Erythroblast (primary cell): ENCODE measurements at regions not wholly inside any gene's neighbourhood (a gene's known extent, or its start where the extent isn't known, plus 50 kb on each side); places are given as distances from the start of the nearest gene placed in this dataset.

Experiments used
- GATA1 ChIP-seq: IDR thresholded peaks from 2 replicates; pipeline ENCODE4 v1.6.1; 2011; ENCODE audit warnings: low read depth, mild to moderate bottlenecking, control low read depth, low read length, moderate library complexity
- POLR2A ChIP-seq: IDR thresholded peaks from 2 replicates; pipeline ENCODE4 v1.6.1; 2011; ENCODE audit warnings: mild to moderate bottlenecking, low read length

GRCh38 chr13:50074843-50075242 lies 59.6 kb downstream of the KCNRG start:
- TF ChIP-seq POLR2A (no peak), GATA1 (no peak)
